ENCODE measurements at regions not wholly inside any gene's neighbourhood (a gene's known extent, or its start where the extent isn't known, plus 50 kb on each side); places are given as distances from the start of the nearest gene placed in this dataset.

GRCh38 chr2:23330214-23330613 is 54.8 kb upstream of the KLHL29 start:
- DNase-seq = no peak

All from SW 1271 (cell line).